Lower leg skin (tissue), 3 donors: ENCODE measurements at regions not wholly inside any gene's neighbourhood (a gene's known extent, or its start where the extent isn't known, plus 50 kb on each side); places are given as distances from the start of the nearest gene placed in this dataset.
"Not testable (repeated sequence)": the region's sequence is repeated elsewhere in the genome, so short reads cannot be mapped to it uniquely, and the experiment has no call there.

Experiments used
- POLR2A ChIP-seq, 2 donors: fragments of 450-650 bp; IDR thresholded peaks; one replicate each; pipeline ENCODE4 v1.6.1; 2016 to 2017; ENCODE audit warnings: antibody characterized with exemption in 2 of 2, mild to moderate bottlenecking in 1 of 2, moderate library complexity in 1 of 2
- TF ChIP-seq, protein P1 (sequence below), 3 donors: fragments of 450-650 bp; IDR thresholded peaks; one replicate each; pipeline ENCODE4 v1.5.1; 2016; ENCODE audit warnings: antibody characterized with exemption in 3 of 3, mild to moderate bottlenecking in 3 of 3, moderate library complexity in 2 of 3

DNA sequence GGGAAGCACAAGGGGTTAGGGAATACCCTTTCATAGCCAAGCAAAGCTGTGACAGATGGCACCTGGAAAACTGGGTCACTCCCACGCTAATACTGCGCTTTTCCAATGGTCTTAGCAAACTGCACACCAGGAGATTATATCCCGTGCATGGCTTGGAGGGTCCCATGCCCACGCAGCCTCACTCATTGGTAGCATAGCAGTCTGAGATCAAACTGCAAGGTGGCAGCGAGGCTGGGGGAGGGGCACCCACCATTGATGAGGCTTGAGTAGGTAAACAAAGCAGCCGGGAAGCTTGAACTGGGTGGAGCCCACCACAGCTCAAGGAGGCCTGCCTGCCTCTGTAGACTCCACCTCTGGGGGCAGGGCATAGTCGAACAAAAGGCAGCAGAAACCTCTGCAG, 63.2 kb upstream of the ADAMTS3 start:
- TF ChIP-seq, protein P1, sequence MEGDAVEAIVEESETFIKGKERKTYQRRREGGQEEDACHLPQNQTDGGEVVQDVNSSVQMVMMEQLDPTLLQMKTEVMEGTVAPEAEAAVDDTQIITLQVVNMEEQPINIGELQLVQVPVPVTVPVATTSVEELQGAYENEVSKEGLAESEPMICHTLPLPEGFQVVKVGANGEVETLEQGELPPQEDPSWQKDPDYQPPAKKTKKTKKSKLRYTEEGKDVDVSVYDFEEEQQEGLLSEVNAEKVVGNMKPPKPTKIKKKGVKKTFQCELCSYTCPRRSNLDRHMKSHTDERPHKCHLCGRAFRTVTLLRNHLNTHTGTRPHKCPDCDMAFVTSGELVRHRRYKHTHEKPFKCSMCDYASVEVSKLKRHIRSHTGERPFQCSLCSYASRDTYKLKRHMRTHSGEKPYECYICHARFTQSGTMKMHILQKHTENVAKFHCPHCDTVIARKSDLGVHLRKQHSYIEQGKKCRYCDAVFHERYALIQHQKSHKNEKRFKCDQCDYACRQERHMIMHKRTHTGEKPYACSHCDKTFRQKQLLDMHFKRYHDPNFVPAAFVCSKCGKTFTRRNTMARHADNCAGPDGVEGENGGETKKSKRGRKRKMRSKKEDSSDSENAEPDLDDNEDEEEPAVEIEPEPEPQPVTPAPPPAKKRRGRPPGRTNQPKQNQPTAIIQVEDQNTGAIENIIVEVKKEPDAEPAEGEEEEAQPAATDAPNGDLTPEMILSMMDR (IDR thresholded peaks at IDR 0.05): not testable (repeated sequence)
- TF ChIP-seq POLR2A (IDR thresholded peaks at IDR 0.05): not testable (repeated sequence)
